ENCODE measurements at regions not wholly inside any gene's neighbourhood (a gene's known extent, or its start where the extent isn't known, plus 50 kb on each side); places are given as distances from the start of the nearest gene placed in this dataset.

DNA sequence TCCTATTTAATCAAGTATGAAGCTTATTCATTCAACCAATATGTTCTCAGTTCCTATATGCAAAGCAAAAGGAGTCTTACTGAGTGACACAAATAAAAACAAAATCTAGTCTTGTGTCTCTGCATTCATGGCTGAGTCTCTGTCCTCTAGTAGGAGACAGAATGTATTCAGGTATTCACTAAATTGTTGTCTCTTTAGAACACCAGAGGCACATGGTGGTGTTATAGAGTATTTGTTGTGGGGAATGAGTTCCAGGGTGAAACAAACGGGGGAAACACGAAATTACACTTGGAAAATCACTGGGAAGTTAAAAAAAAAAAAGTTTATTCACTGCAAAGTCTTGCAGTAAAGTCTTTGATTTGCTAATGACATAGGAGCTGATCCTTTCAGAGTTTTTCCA lies 131.7 kb upstream of the FSHR start:
- DNase-seq (ENCODE audit: low read depth) = no peak
- H3K36me3 ChIP-seq (ENCODE audit: control insufficient read depth, insufficient read depth, low read length) = no peaks in the 10 kb centered on the region
- H3K27me3 ChIP-seq (ENCODE audit: control insufficient read depth, insufficient read depth, low read length) = no peaks in the 10 kb centered on the region
- TF ChIP-seq, protein P1, sequence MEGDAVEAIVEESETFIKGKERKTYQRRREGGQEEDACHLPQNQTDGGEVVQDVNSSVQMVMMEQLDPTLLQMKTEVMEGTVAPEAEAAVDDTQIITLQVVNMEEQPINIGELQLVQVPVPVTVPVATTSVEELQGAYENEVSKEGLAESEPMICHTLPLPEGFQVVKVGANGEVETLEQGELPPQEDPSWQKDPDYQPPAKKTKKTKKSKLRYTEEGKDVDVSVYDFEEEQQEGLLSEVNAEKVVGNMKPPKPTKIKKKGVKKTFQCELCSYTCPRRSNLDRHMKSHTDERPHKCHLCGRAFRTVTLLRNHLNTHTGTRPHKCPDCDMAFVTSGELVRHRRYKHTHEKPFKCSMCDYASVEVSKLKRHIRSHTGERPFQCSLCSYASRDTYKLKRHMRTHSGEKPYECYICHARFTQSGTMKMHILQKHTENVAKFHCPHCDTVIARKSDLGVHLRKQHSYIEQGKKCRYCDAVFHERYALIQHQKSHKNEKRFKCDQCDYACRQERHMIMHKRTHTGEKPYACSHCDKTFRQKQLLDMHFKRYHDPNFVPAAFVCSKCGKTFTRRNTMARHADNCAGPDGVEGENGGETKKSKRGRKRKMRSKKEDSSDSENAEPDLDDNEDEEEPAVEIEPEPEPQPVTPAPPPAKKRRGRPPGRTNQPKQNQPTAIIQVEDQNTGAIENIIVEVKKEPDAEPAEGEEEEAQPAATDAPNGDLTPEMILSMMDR (IDR thresholded peaks at IDR 0.05; ENCODE audit: insufficient read depth, low read length, poor library complexity, severe bottlenecking) = no peak
- no peak overlapping the region for H3K4me3 ChIP-seq (ENCODE audit: low read depth, low read length)

DNA sequence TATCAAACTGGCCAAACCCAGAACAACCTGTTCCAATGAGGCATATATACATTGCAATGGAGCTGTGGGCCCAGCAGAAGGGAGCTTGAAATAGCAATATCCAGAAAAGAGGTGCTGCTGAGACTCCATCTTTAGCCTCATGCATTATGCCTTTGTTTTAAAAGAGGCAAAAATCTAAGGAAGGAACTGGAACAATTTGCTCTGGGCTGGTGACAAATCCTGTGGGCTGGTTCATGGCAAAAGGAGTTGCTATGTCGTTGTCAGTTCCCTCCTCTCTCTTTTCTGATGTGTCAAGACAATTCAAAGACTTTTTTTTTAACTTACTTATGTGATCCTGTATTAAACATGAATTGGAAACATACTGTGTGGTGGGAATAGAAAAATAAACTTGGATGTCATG lies 124.2 kb upstream of the FSHR start:
- Histone ChIP-seq H3K36me3 (ENCODE audit: control insufficient read depth, insufficient read depth, low read length) (no peaks in the 10 kb centered on the region), H3K4me3 (ENCODE audit: low read depth, low read length) (no peak overlapping the region), H3K27me3 (ENCODE audit: control insufficient read depth, insufficient read depth, low read length) (no peaks in the 10 kb centered on the region)
- no peak for DNase-seq (ENCODE audit: low read depth)
- TF ChIP-seq, protein P1 (IDR thresholded peaks at IDR 0.05; ENCODE audit: insufficient read depth, low read length, poor library complexity, severe bottlenecking) = no peak

DNA sequence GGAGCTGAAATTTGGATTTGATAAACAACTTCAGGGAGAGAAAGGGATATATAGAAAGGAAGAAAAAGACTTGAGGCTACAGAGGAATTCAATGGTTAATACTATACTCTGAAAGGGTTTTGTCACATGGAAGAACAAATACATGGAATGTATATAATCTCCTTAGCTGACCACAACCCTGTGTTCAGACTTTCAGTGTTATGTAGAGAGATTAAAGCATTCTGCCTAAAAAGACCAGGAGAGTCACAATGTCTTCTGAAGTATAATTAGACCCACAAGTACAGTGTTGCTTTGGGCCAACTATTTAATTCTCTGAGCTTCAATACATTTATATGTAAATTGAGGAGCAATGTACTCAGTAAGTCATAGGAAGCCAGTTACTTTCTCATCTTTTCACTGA lies 123.8 kb upstream of the FSHR start:
- Histone ChIP-seq H3K36me3 (ENCODE audit: control insufficient read depth, insufficient read depth, low read length) (no peaks in the 10 kb centered on the region), H3K27me3 (ENCODE audit: control insufficient read depth, insufficient read depth, low read length) (no peaks in the 10 kb centered on the region), H3K4me3 (ENCODE audit: low read depth, low read length) (no peak overlapping the region)
- DNase-seq (ENCODE audit: low read depth) = no peak
- TF ChIP-seq, protein P1 (IDR thresholded peaks at IDR 0.05; ENCODE audit: insufficient read depth, low read length, poor library complexity, severe bottlenecking) = no peak

DNA sequence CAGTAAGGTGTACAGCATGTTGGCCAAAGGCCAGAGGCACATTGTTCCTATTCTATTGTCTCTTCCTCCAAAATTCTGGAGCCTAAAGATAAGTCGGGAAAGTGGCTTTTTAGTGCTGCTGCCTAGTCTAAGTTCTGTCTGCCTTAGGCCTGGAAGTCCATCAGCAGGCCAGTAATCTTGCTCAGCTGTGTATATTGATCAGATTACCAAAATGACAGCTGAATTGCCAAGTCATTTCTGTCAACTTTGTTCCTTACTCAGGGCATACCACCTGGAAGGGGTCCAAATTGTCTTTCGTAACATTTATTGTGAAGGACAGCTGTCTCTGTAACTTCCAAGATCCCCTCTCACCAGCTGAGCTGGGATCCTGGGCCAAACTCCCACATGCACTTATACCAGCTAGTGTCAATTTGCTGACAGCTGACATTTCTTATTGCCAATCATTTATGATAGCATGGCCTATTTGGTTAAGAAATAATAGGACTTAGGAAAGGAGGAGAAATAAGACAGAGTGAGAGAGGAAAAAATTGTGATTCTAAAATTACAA lies 116.8 kb upstream of the FSHR start:
- Histone ChIP-seq H3K36me3 (ENCODE audit: control insufficient read depth, insufficient read depth, low read length) (no peaks in the 10 kb centered on the region), H3K27me3 (ENCODE audit: control insufficient read depth, insufficient read depth, low read length) (no peaks in the 10 kb centered on the region), H3K4me3 (ENCODE audit: low read depth, low read length) (no peak overlapping the region)
- TF ChIP-seq, protein P1 (IDR thresholded peaks at IDR 0.05; ENCODE audit: insufficient read depth, low read length, poor library complexity, severe bottlenecking) = no peak
- DNase-seq (ENCODE audit: low read depth) = no peak

DNA sequence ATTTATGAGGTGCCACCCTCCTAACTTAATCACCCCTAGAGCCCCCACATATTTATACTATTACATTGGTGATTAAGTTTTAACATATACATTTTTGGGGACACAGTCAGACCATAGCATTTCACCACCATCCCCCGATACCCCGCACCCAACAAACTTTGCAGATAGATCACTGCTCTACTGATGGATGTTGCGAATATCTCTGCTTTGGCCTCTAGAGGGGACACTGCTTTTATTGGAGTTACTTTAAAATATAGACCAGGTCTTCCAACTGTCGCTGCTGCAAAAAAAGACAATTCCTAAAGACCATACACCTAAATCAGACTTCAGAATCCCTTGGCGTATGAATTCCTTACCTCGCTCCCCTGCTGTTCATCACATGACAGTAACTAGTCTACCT lies 115.8 kb upstream of the FSHR start:
- no peaks in the 10 kb centered on the region for H3K36me3 ChIP-seq (ENCODE audit: control insufficient read depth, insufficient read depth, low read length)
- TF ChIP-seq, protein P1 (IDR thresholded peaks at IDR 0.05; ENCODE audit: insufficient read depth, low read length, poor library complexity, severe bottlenecking) = no peak
- DNase-seq (ENCODE audit: low read depth) = no peak
- no peak overlapping the region for H3K4me3 ChIP-seq (ENCODE audit: low read depth, low read length)
- no peaks in the 10 kb centered on the region for H3K27me3 ChIP-seq (ENCODE audit: control insufficient read depth, insufficient read depth, low read length)

DNA sequence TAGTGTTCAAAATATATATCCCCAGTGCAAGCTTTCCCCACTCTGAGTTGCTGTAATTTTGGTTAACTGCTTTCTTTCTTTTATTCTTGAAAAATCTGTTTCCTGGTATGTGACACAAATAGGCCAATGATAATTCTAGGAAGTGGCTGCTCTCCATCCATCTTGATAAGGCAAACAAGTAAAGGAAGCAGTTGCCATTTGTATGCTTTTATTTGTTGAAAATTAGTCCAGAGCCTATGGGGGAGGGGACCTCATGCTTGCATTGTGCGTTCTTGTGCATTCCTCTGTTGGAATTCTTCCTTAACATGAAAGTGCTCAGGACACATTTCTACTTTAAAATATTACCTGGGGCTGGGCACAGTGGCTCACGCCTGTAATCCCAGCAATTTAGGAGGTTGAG lies 111.2 kb upstream of the FSHR start:
- no peaks in the 10 kb centered on the region for H3K36me3 ChIP-seq (ENCODE audit: control insufficient read depth, insufficient read depth, low read length)
- no peak for DNase-seq (ENCODE audit: low read depth)
- TF ChIP-seq, protein P1 (IDR thresholded peaks at IDR 0.05; ENCODE audit: insufficient read depth, low read length, poor library complexity, severe bottlenecking) = no peak

More for the DNA sequence above, 111.2 kb upstream of the FSHR start:
- Histone ChIP-seq H3K27me3 (ENCODE audit: control insufficient read depth, insufficient read depth, low read length) (no peaks in the 10 kb centered on the region), H3K4me3 (ENCODE audit: low read depth, low read length) (no peak overlapping the region)

Data from kidney epithelial cell (primary cell).